WI38 (cell line): ENCODE measurements at regions not wholly inside any gene's neighbourhood (a gene's known extent, or its start where the extent isn't known, plus 50 kb on each side); places are given as distances from the start of the nearest gene placed in this dataset.

ENCODE experiments used
- H3K4me3 ChIP-seq: 2 replicates; pipeline ENCODE4 v1.5.1; 2011; ENCODE audit warnings: low read depth, mild to moderate bottlenecking, control low read depth, low read length
- CTCF ChIP-seq: IDR thresholded peaks from 2 replicates; pipeline ENCODE4 v1.5.1; 2012; ENCODE audit warnings: low read depth, mild to moderate bottlenecking, control low read depth, low read length

GRCh38 chr2:226114436-226114835 is 685.2 kb downstream of the IRS1 start:
- H3K4me3 ChIP-seq: no peak overlapping the region
- no peak for TF ChIP-seq CTCF

GRCh38 chr2:226098861-226099745 is 699.6 kb downstream of the NYAP2 start:
- no peak for TF ChIP-seq CTCF
- no peak overlapping the region for H3K4me3 ChIP-seq

GRCh38 chr2:226095058-226095457 is 695.5 kb downstream of the NYAP2 start:
- TF ChIP-seq CTCF: no peak
- no peak overlapping the region for H3K4me3 ChIP-seq

- TF ChIP-seq CTCF: no peak
Measured at GRCh38 chr2:226093364-226093763, 693.9 kb downstream of the NYAP2 start.

GRCh38 chr2:226088366-226088674 is 688.8 kb downstream of the NYAP2 start:
- TF ChIP-seq CTCF: no peak
- no peak overlapping the region for H3K4me3 ChIP-seq

More at GRCh38 chr2:226093364-226093763, 693.9 kb downstream of the NYAP2 start:
- no peak overlapping the region for H3K4me3 ChIP-seq

GRCh38 chr2:226087505-226088365 is 688.2 kb downstream of the NYAP2 start:
- H3K4me3 ChIP-seq: no peak overlapping the region
- no peak for TF ChIP-seq CTCF

- no peak for TF ChIP-seq CTCF
- no peak overlapping the region for H3K4me3 ChIP-seq
Measured at GRCh38 chr2:226087051-226087450, 687.5 kb downstream of the NYAP2 start.
